Neural progenitor cell (in vitro differentiated cells): ENCODE measurements at regions not wholly inside any gene's neighbourhood (a gene's known extent, or its start where the extent isn't known, plus 50 kb on each side); places are given as distances from the start of the nearest gene placed in this dataset.

ENCODE experiments used
- DNase-seq: peaks from one replicate; pipeline ENCODE4 v3.0.0-alpha.2; 2016; ENCODE audit warnings: low spot score
- H2AFZ ChIP-seq: fragments of 200-600 bp; sonication (generic); replicated peaks from 2 replicates; pipeline ENCODE4 v1.6.1; 2016; ENCODE audit warnings: antibody characterized with exemption
- H3F3A ChIP-seq: fragments of 200-600 bp; sonication (generic); 2 replicates; pipeline ENCODE4 v1.6.1; 2016; ENCODE audit warnings: antibody characterized with exemption, low read depth
- H3K27ac ChIP-seq: fragments of 200-600 bp; sonication (generic); 2 replicates; pipeline ENCODE4 v1.5.1; 2016; ENCODE audit warnings: mild to moderate bottlenecking
- H3K27me3 ChIP-seq: fragments of 200-600 bp; sonication (generic); 2 replicates; pipeline ENCODE4 v1.6.1; 2016; ENCODE audit warnings: mild to moderate bottlenecking, moderate library complexity
- H3K36me3 ChIP-seq: fragments of 200-600 bp; sonication (generic); 2 replicates; pipeline ENCODE4 v1.5.1; 2016
- H3K4me1 ChIP-seq: fragments of 200-600 bp; sonication (generic); 2 replicates; pipeline ENCODE4 v1.6.1; 2016; ENCODE audit warnings: mixed run types
- H3K4me2 ChIP-seq: fragments of 200-600 bp; sonication (generic); 2 replicates; pipeline ENCODE4 v1.6.1; 2016
- H3K4me3 ChIP-seq: fragments of 200-600 bp; sonication (generic); 2 replicates; pipeline ENCODE4 v1.5.1; 2016
- H3K79me2 ChIP-seq: fragments of 200-600 bp; sonication (generic); 2 replicates; pipeline ENCODE4 v1.6.1; 2016; ENCODE audit warnings: low read depth
- H3K9ac ChIP-seq: fragments of 200-600 bp; sonication (generic); 2 replicates; pipeline ENCODE4 v1.6.1; 2016
- H3K9me3 ChIP-seq: fragments of 200-600 bp; sonication (generic); 2 replicates; pipeline ENCODE4 v1.5.1; 2016; ENCODE audit warnings: low read depth
- H4K20me1 ChIP-seq: fragments of 200-600 bp; sonication (generic); 2 replicates; pipeline ENCODE4 v1.6.1; 2016; ENCODE audit warnings: low read depth
- H3K27ac Mint-ChIP-seq: 3 replicates; pipeline ENCODE4 v1.8.0; 2021; ENCODE audit warnings: mixed read lengths
- H3K27me3 Mint-ChIP-seq: 2 replicates; pipeline ENCODE4 v1.8.0; 2022; ENCODE audit warnings: low read depth, mild to moderate bottlenecking, inconsistent platforms, moderate library complexity, mixed read lengths; ENCODE audit not compliant: insufficient read depth
- H3K36me3 Mint-ChIP-seq: 3 replicates; pipeline ENCODE4 v1.8.0; 2021; ENCODE audit warnings: mixed read lengths
- H3K4me1 Mint-ChIP-seq: 3 replicates; pipeline ENCODE4 v1.8.0; 2021; ENCODE audit warnings: mixed read lengths
- H3K4me3 Mint-ChIP-seq: 3 replicates; pipeline ENCODE4 v1.8.0; 2021; ENCODE audit warnings: mild to moderate bottlenecking, moderate library complexity, mixed read lengths
- H3K9me3 Mint-ChIP-seq: 3 replicates; pipeline ENCODE4 v1.8.0; 2020; ENCODE audit warnings: mixed read lengths
- CTCF ChIP-seq: fragments of 200-600 bp; sonication (generic); IDR thresholded peaks from 2 replicates; pipeline ENCODE4 v1.5.1; 2017; ENCODE audit warnings: antibody characterized with exemption, mild to moderate bottlenecking
- EZH2 ChIP-seq: fragments of 200-600 bp; sonication (generic); IDR thresholded peaks from 2 replicates; pipeline ENCODE4 v1.6.1; 2017; ENCODE audit warnings: antibody characterized with exemption, mild to moderate bottlenecking, moderate library complexity
- EZH2phosphoT487 ChIP-seq: fragments of 200-600 bp; sonication (generic); IDR thresholded peaks from 2 replicates; pipeline ENCODE4 v1.6.1; 2017; ENCODE audit warnings: antibody characterized with exemption

GRCh38 chr2:52192656-52193055, 1160.7 kb upstream of the NRXN1 start:
- Mint-ChIP-seq H3K27me3 (no peaks in the 10 kb centered on the region), H3K9me3 (no peaks in the 10 kb centered on the region), H3K27ac (no peak overlapping the region), H3K36me3 (no peaks in the 10 kb centered on the region), H3K4me1 (no peaks in the 10 kb centered on the region), H3K4me3 (no peak overlapping the region)
- Histone ChIP-seq H4K20me1 (no peaks in the 10 kb centered on the region), H3K4me1 (no peaks in the 10 kb centered on the region), H3K36me3 (no peaks in the 10 kb centered on the region), H3K4me2 (no peak overlapping the region), H3K9ac (no peak overlapping the region), H2AFZ (no peak overlapping the region), H3F3A (no peaks in the 10 kb centered on the region), H3K9me3 (no peaks in the 10 kb centered on the region), H3K27ac (no peak overlapping the region), H3K4me3 (no peak overlapping the region), H3K27me3 (no peaks in the 10 kb centered on the region), H3K79me2 (no peaks in the 10 kb centered on the region)
- no peak for TF ChIP-seq EZH2phosphoT487
- no peak for TF ChIP-seq CTCF
- no peak for TF ChIP-seq EZH2
- no peak for DNase-seq

- Histone ChIP-seq H3K36me3 (peaks cover 5% of the 10 kb centered on the region), H3K9ac (no peak overlapping the region), H3K4me1 (no peaks in the 10 kb centered on the region), H3K27me3 (no peaks in the 10 kb centered on the region), H3F3A (no peaks in the 10 kb centered on the region), H4K20me1 (no peaks in the 10 kb centered on the region), H3K9me3 (peaks cover 19% of the 10 kb centered on the region), H3K4me2 (no peak overlapping the region), H3K27ac (no peak overlapping the region), H3K4me3 (no peak overlapping the region), H2AFZ (no peak overlapping the region), H3K79me2 (no peaks in the 10 kb centered on the region)
- Mint-ChIP-seq H3K4me1 (no peaks in the 10 kb centered on the region), H3K27me3 (no peaks in the 10 kb centered on the region), H3K36me3 (peaks cover 3% of the 10 kb centered on the region), H3K27ac (no peak overlapping the region), H3K9me3 (peaks cover 7% of the 10 kb centered on the region), H3K4me3 (no peak overlapping the region)
- DNase-seq, result no peak
- TF ChIP-seq CTCF (no peak), EZH2phosphoT487 (no peak), EZH2 (no peak)
These were observed 1149.1 kb upstream of the NRXN1 start for GRCh38 chr2:52181080-52181479.

- no peak overlapping the region for H3K9ac ChIP-seq
- no peaks in the 10 kb centered on the region for H3K27me3 Mint-ChIP-seq
- peaks cover 20% of the 10 kb centered on the region for H3K9me3 ChIP-seq
- peaks cover 3% of the 10 kb centered on the region for H3K36me3 Mint-ChIP-seq
- H3K4me2 ChIP-seq, result no peak overlapping the region
- no peak overlapping the region for H3K4me3 ChIP-seq
- no peak overlapping the region for H3K4me3 Mint-ChIP-seq
- H3K79me2 ChIP-seq, result no peaks in the 10 kb centered on the region
- H3K4me1 Mint-ChIP-seq, result no peaks in the 10 kb centered on the region
- no peaks in the 10 kb centered on the region for H3F3A ChIP-seq
- no peak overlapping the region for H3K27ac Mint-ChIP-seq
- no peak for TF ChIP-seq CTCF
- TF ChIP-seq EZH2, result no peak
- no peak for TF ChIP-seq EZH2phosphoT487
- no peak overlapping the region for H2AFZ ChIP-seq
- peaks cover 5% of the 10 kb centered on the region for H3K36me3 ChIP-seq
- no peak for DNase-seq
- no peaks in the 10 kb centered on the region for H4K20me1 ChIP-seq
- no peaks in the 10 kb centered on the region for H3K4me1 ChIP-seq
- H3K9me3 Mint-ChIP-seq, result peaks cover 7% of the 10 kb centered on the region
- no peak overlapping the region for H3K27ac ChIP-seq
- H3K27me3 ChIP-seq, result no peaks in the 10 kb centered on the region
These were observed 1146.9 kb upstream of the NRXN1 start for GRCh38 chr2:52178845-52179244.
